OCI-LY1 (cell line): ENCODE measurements at regions not wholly inside any gene's neighbourhood (a gene's known extent, or its start where the extent isn't known, plus 50 kb on each side); places are given as distances from the start of the nearest gene placed in this dataset.

Experiments
- EZH2 ChIP-seq: fragments of 200-600 bp; sonication (generic), shearing (Covaris generic); IDR thresholded peaks from 2 replicates; pipeline ENCODE4 v1.8.0; 2017; ENCODE audit warnings: borderline replicate concordance, mixed run types, mild to moderate bottlenecking, antibody characterized with exemption, low read length, moderate library complexity, mixed read lengths
- TF ChIP-seq, protein P1 (sequence below): fragments of 200-600 bp; sonication (generic), shearing (Covaris generic); IDR thresholded peaks from 2 replicates; pipeline ENCODE4 v1.5.1; 2017; ENCODE audit warnings: mild to moderate bottlenecking, antibody characterized with exemption, low read length, moderate library complexity, mixed read lengths

DNA sequence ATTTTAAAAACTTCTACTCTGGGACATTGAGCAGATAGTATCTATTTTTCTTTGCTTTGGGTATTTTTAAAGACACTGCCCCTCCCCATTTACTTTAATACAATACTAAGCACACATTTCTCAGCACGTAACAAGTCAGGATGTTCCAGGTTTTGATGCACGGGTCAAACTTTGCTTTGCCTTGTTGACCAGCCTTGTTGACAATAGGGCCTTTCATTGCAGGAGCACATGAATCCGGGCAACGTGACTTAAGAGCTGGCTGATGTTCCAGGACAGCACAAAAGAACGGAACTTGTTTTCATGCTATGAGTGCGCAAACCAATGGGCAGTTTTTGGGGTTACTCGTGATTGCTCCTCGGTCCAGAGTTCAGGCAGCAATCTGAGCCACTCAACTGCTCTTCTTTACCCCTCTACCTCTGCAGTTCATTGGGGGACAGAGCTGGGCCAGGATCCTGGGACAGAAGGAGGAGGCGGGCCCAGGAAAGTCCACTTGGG, 78.6 kb upstream of the SLC22A16 start:
- TF ChIP-seq, protein P1, sequence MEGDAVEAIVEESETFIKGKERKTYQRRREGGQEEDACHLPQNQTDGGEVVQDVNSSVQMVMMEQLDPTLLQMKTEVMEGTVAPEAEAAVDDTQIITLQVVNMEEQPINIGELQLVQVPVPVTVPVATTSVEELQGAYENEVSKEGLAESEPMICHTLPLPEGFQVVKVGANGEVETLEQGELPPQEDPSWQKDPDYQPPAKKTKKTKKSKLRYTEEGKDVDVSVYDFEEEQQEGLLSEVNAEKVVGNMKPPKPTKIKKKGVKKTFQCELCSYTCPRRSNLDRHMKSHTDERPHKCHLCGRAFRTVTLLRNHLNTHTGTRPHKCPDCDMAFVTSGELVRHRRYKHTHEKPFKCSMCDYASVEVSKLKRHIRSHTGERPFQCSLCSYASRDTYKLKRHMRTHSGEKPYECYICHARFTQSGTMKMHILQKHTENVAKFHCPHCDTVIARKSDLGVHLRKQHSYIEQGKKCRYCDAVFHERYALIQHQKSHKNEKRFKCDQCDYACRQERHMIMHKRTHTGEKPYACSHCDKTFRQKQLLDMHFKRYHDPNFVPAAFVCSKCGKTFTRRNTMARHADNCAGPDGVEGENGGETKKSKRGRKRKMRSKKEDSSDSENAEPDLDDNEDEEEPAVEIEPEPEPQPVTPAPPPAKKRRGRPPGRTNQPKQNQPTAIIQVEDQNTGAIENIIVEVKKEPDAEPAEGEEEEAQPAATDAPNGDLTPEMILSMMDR = no peak
- TF ChIP-seq EZH2 = no peak
